HL-60/S4 (cell line): ENCODE measurements at regions not wholly inside any gene's neighbourhood (a gene's known extent, or its start where the extent isn't known, plus 50 kb on each side); places are given as distances from the start of the nearest gene placed in this dataset.

Experiments used
- in situ Hi-C: fragments of 300-500 bp; cut with MboI; formaldehyde crosslinking; loops from 2 replicates; pipeline ENCODE4 v1.14.3; 2022; ENCODE audit warnings: low sequenced_read_pairs

DNA sequence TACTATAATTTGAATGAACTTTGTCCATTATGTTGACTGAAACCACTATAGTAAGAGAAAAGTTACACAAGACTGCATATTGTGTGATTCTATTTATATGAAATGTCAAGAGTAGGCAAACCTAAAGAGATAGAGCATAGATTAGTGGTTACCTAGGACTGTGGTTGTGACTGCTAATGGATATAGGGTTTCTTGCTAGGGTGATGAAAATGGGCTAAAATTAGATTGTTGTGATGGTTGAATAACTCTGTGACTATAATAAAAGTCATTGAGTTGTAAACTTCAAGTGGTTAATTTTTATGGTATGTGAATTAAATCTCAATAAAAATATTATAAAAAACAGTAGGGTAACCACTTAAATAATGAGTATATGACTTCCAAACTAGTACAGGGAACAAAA is 142.9 kb upstream of the AHR start:
- in situ Hi-C loops = no loop called here

- in situ Hi-C loops = no loop called here
These were observed 140.2 kb upstream of the AHR start for GRCh38 chr7:17158261-17158660.

GRCh38 chr7:17159500-17160037 is 138.9 kb upstream of the AHR start:
- in situ Hi-C loops = no loop called here

- in situ Hi-C loops = no loop called here
These were observed 131.6 kb upstream of the AHR start for GRCh38 chr7:17166824-17167379.

DNA sequence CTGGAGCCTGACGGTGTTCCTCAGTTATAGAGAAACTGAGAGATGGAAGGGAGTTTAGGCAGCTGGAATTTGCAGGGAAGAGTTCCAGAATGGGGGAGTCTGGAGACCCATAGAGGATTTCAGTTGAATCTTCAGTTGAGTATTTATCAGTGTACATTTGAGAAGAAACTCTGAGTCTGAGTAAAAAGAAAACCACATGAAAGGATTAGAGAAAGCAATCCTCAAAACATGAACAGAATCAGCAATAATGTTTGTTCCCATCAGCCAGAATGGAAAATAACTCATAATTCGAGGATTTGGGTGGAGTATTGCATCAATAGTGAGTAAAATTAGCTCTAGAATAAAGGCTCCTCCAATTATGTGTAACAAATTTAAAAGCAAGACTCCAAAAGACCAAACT is 130.0 kb upstream of the AHR start:
- in situ Hi-C loops = no loop called here

DNA sequence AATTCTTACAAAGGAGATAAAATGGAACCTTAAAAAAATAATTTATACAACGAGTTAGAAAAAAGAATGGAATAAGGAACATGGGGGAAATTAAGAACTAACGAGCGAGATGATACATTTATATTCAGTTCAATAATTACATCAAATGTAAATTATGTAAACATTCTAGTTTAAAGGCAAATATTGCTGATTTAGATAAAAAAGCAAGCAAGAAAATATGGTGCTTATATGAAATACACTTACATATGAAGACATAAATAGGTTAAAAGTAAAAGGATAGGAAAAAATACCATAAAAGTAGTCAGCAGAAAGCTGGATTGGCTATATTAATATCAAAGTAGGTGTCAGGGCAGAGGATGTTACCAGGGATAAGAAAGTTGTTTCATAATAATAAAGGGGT is 127.0 kb upstream of the AHR start:
- in situ Hi-C loops = no loop called here

DNA sequence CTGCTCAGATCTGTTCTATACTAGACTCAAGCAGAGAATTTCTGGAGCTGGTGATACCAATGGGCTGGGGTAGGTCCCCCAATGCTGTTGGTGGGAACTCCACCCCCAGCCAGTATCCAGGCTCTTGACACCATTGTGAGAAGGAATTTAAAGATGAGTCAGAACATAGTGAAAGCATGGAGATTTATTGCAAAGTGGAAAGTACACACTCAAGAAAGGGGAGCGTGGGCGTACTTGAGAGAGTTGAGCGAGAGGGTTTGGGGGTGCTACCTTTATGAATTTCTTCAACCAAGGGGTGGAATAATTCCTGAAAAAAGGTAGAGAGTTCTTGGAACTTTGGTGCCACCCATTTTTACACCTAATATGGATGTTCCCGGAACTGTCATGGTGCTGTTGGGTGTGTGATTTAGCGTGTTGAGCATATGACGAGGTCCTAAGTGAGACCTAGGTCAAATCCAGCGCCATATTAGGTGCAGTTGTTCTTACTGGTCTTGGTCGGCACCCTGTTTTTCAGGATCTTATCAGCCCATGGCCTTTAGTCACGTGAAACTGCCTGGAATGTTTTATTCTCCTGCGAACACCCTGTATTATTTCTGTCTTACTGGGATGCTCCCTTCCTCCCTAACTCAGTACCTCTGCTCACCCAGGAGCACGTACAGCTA is 122.0 kb upstream of the AHR start:
- in situ Hi-C loops = no loop called here

DNA sequence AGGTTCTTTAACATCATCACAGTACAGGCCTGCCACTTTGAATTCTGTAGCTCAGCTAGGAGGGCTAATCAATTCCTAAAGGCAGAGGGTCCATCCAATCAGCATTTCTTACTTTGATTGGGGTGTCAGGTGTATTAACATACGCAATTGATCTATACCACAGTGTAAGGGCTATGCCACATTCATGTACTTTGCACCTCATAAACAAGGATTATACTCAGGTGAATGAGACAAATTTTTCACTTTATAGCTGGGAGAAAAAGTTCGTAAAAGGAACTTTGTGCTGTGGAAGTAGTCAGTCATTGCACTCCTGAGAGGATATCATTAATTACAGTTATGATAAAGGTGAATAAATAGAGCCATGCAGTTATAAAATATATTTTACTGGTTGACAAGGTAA is 119.9 kb upstream of the AHR start:
- in situ Hi-C loops = no loop called here

DNA sequence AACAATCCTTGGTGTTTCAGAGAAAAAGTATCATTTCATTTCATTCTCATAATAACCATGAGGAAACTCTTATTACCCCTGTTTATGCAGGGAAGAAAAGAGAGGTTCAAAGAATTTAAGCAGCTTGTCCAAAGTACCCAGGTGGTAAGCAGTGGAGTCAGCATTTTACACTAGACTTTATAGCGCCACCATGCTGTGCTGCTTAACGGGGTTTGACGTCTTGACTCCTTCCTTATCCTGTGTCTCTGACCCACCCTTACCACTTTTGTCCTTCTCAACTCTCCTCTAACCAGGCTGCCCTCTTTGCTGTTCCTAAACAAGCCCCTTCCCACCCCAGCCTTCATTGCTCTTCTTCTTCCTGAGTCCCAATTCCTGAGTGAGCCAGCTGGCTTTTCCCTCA is 117.0 kb upstream of the AHR start:
- in situ Hi-C loops = no loop called here

DNA sequence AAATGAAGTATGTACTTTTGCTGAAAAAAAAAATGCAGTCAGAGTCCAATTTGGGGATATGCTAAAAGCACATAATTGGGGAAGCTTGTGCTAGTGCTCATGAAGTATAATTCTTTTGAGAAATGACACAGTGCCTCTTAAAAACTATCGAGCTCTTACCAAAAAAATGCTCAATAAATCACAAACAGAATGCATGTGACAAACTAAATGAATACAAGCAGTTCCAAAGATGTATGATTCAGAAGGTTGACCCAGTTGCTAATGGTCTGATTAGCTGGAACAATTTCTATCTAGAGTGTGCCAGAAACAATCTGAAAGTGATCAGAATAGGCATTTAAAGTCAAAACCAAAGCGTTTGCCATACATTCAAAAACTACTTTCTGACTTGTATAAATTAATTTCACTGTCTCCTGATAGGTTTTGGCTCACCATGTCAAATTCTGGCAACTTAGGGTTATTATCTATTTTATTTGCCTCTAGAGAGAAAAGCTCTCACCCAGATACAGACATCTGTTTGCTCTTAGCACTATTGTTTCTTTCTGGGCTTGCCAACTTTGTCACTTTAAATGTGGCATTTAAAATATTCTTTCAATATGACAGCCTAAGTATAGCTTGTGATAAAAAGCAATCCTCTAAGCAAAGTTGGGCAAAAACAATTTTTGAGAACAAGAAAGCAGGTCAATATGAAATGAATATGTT is 114.7 kb upstream of the AHR start:
- in situ Hi-C loops = no loop called here

- in situ Hi-C loops = no loop called here
These were observed 113.4 kb upstream of the AHR start for GRCh38 chr7:17184805-17185689.

GRCh38 chr7:17185690-17186070 is 112.8 kb upstream of the AHR start:
- in situ Hi-C loops = no loop called here

DNA sequence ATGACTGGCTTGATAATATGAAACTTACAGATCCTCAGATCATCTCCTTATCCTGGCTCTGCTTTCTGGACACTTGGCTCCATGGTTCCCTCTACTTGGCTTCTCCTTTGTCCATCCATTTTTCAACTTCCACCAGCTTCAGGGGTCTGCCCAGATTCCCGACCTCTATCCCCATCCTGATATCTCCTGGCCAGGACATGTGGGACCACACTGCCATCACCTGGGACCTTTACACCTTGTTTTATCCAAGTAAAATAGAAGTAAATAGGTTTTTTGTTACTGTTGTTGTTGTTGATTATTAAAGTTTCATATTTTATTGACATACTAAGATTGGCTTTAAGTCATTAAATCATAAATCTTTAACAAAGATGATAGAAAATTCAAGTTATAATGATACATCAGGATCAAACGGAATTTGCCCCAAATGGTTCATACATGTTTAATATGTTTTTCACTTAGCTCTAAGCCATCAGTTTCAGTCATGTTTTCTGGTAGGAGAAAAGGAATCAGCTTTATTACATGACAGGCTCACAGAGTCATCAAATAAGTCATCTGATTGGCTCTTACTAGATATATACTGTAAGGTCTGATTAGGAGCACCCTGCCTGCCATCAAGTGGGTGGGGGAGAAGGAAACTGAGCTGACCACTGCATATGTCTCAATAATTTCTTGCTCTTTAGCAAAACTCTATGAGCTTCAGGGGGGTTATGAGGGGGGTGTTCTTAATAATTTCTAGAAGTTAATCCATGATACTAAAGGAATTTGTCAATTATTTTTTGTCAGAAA is 111.5 kb upstream of the AHR start:
- in situ Hi-C loops = no loop called here

- in situ Hi-C loops = no loop called here
These were observed 103.8 kb upstream of the AHR start for GRCh38 chr7:17194656-17195055.

DNA sequence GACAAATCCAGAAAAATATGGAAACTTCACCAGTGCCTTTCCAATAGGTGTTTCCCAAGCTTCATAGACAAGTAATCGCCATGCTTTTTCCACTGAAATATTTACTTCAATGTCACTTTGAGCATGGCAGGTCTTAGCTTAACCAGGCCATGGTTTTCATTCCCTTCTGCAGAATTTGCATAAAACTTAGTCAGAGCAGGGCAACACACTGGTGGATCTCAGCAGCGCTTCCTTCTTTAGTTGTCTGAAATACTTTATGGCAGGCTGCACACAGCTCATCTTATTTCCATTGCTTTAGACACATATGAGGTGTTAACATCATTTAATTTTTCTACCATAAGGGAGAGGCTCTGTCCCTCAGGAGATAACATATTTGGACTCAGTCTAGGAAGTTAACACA is 102.9 kb upstream of the AHR start:
- in situ Hi-C loops = no loop called here

DNA sequence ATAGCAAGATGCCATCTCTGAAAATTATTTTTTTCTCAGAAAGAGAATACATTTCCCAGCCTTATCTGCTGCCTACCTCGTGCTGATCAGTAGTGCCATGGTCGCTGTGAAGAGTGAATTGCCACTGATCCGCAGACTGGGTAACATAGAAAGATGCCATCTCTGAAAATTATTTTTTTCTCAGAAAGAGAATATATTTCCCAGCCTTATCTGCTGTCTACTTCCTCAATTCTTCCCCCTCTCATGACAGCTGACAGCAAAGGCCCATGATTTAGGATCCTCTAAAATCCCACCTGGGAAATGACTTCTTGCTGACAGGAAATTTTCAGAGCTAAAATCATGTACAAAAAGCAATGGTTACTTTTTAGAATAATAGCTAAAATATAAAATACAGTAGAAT is 92.5 kb upstream of the AHR start:
- in situ Hi-C loops = no loop called here

GRCh38 chr7:17206349-17206905 is 92.0 kb upstream of the AHR start:
- in situ Hi-C loops = no loop called here

GRCh38 chr7:17207220-17207619 is 91.2 kb upstream of the AHR start:
- in situ Hi-C loops = no loop called here

DNA sequence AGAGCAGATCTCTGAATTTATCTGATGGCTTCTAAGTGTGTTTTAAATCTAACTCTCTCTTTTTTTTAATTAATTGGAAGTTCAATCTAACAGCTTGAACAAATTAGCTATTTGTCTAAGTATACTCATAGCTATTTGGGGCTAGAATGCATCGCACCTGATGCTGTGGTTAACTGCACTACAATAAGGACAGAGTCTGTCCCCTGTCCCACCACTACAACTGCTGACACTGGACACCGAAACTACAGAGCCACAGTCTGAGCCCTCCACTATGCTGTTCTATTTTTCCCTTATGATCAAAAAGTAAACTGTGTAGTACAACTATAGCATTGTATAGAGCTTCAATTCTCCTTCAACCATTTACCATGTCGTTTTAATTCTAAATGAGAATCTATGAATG is 89.4 kb upstream of the AHR start:
- in situ Hi-C loops = no loop called here

DNA sequence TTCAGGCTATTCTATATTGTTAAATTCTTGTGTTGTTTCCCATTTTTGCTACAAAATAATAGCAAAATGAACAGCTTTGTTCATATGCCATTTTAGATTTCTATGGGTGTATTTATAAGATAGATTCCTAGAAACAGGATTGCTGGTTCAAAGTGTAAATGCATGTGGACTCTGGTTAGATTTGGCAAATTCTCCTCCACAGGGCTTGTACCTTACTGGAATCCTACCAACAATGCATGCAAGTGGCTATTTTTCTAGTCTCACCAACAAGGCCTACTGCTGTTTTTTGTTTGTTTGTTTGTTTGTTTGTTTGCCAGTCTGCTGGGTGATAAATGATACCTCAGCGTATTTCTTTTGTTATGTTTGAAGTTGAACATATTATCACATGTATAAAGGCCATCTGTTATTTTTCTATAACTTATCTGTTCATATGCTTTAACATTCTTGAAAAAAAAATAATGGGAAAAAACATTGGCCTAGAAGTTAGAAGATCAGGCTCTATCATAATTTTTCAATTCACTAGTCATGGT is 87.1 kb upstream of the AHR start:
- in situ Hi-C loops = no loop called here
